Endothelial cell of umbilical vein (primary cell): ENCODE measurements at regions not wholly inside any gene's neighbourhood (a gene's known extent, or its start where the extent isn't known, plus 50 kb on each side); places are given as distances from the start of the nearest gene placed in this dataset.
"Not testable (repeated sequence)": the region's sequence is repeated elsewhere in the genome, so short reads cannot be mapped to it uniquely, and the experiment has no call there.

Experiments
- CTCF ChIP-seq, 2 donors: IDR thresholded peaks; 1 replicate in 1 of 2; 2 replicates in 1 of 2; pipeline ENCODE4 v1.5.1; 2011; ENCODE audit warnings: low read length in 2 of 2, mild to moderate bottlenecking in 2 of 2, moderate library complexity in 2 of 2, control low read depth in 1 of 2, inconsistent platforms in 1 of 2, low read depth in 1 of 2; ENCODE audit not compliant: insufficient read depth in 1 of 2; ENCODE audit errors: extremely low read depth in 1 of 2
- GATA2 ChIP-seq: IDR thresholded peaks from 2 replicates; pipeline ENCODE4 v1.7.0; 2011; ENCODE audit warnings: low read depth, mild to moderate bottlenecking, moderate library complexity, mixed read lengths, low read length; ENCODE audit not compliant: insufficient read length, insufficient read depth
- POLR2A ChIP-seq: IDR thresholded peaks from 2 replicates; pipeline ENCODE4 v1.6.1; 2012; ENCODE audit warnings: low read depth, mild to moderate bottlenecking, control low read depth, low read length
- POLR2AphosphoS5 ChIP-seq: IDR thresholded peaks from 2 replicates; pipeline ENCODE4 v1.6.1; 2012; ENCODE audit warnings: low read depth, mild to moderate bottlenecking, control low read depth, low read length, moderate library complexity; ENCODE audit not compliant: insufficient read depth

GRCh38 chr21:14610119-14610518, 64.0 kb upstream of the SAMSN1 start:
- not testable (repeated sequence) for TF ChIP-seq CTCF (IDR thresholded peaks at IDR 0.05; ENCODE audit: extremely low read depth in 1 of 2, insufficient read depth in 1 of 2, low read depth in 1 of 2, low read length in 2 of 2); POLR2A; POLR2AphosphoS5; GATA2
